SK-N-SH treated with all-trans-retinoic acid at 6 μM for 48 hours (cell line): ENCODE measurements at regions not wholly inside any gene's neighbourhood (a gene's known extent, or its start where the extent isn't known, plus 50 kb on each side); places are given as distances from the start of the nearest gene placed in this dataset.

Experiments used
- ATAC-seq: fragments of 200-7000 bp; cut with Tn5 transposase; 3 replicates; pipeline ENCODE4 v1.9.1; 2020; ENCODE audit warnings: mild to moderate bottlenecking, moderate library complexity
- ARNTL ChIP-seq: fragments of 450-650 bp; formaldehyde crosslinking; IDR thresholded peaks from 2 replicates; pipeline ENCODE4 v1.5.0; 2020; ENCODE audit warnings: low read depth, mild to moderate bottlenecking, moderate library complexity, borderline replicate concordance
- BACH2 ChIP-seq: fragments of 250-450 bp; sonication (Bioruptor Pico); IDR thresholded peaks from 2 replicates; pipeline ENCODE4 v1.9.0; 2021; ENCODE audit warnings: mild to moderate bottlenecking, borderline replicate concordance
- CSDC2 ChIP-seq: fragments of 250-450 bp; sonication (Bioruptor Pico); IDR thresholded peaks from 2 replicates; pipeline ENCODE4 v1.5.0; 2020; ENCODE audit warnings: mild to moderate bottlenecking, moderate library complexity
- ESRRG ChIP-seq: fragments of 250-450 bp; sonication (Bioruptor Pico); IDR thresholded peaks from 2 replicates; pipeline ENCODE4 v1.6.1; 2021; ENCODE audit warnings: mild to moderate bottlenecking
- GLIS3 ChIP-seq: fragments of 250-450 bp; sonication (Bioruptor Pico); IDR thresholded peaks from 2 replicates; pipeline ENCODE4 v1.5.0; 2020; ENCODE audit warnings: mild to moderate bottlenecking, moderate library complexity
- ISL1 ChIP-seq: fragments of 250-450 bp; sonication (Bioruptor Pico); IDR thresholded peaks from 2 replicates; pipeline ENCODE4 v2.1.2; 2022; ENCODE audit warnings: mild to moderate bottlenecking, moderate library complexity
- OSR1 ChIP-seq: fragments of 250-450 bp; sonication (Bioruptor Pico); IDR thresholded peaks from 2 replicates; pipeline ENCODE4 v1.8.0; 2022; ENCODE audit warnings: moderate library complexity, mild to moderate bottlenecking, inconsistent platforms
- PPARA ChIP-seq: fragments of 250-450 bp; sonication (Bioruptor Pico); IDR thresholded peaks from 2 replicates; pipeline ENCODE4 v1.5.0; 2020; ENCODE audit warnings: mild to moderate bottlenecking, borderline replicate concordance
- SNAI2 ChIP-seq: fragments of 250-450 bp; sonication (Bioruptor Pico); IDR thresholded peaks from 2 replicates; pipeline ENCODE4 v1.5.0; 2020; ENCODE audit warnings: mild to moderate bottlenecking, moderate library complexity
- TCF4 ChIP-seq: fragments of 250-450 bp; sonication (Bioruptor Pico); IDR thresholded peaks from 2 replicates; pipeline ENCODE4 v1.8.0; 2021; ENCODE audit warnings: mild to moderate bottlenecking, moderate library complexity, borderline replicate concordance
- TOX ChIP-seq: fragments of 250-450 bp; sonication (Bioruptor Pico); IDR thresholded peaks from 2 replicates; pipeline ENCODE4 v1.8.0; 2021; ENCODE audit warnings: mild to moderate bottlenecking, moderate library complexity, borderline replicate concordance
- ZC3H10 ChIP-seq: fragments of 250-450 bp; sonication (Bioruptor Pico); IDR thresholded peaks from 2 replicates; pipeline ENCODE4 v1.5.1; 2021; ENCODE audit warnings: mild to moderate bottlenecking, moderate library complexity
- ZFP3 ChIP-seq: fragments of 250-450 bp; sonication (Bioruptor Pico); IDR thresholded peaks from 2 replicates; pipeline ENCODE4 v1.5.0; 2020; ENCODE audit warnings: mild to moderate bottlenecking, moderate library complexity
- ZFP30 ChIP-seq: fragments of 450-650 bp; formaldehyde crosslinking; IDR thresholded peaks from 2 replicates; pipeline ENCODE4 v1.5.0; 2022; ENCODE audit warnings: mild to moderate bottlenecking, moderate library complexity
- ZNF565 ChIP-seq: fragments of 450-650 bp; formaldehyde crosslinking; conservative IDR thresholded peaks from 2 replicates; pipeline ENCODE4 v1.5.0; 2020; ENCODE audit warnings: low read depth, mild to moderate bottlenecking, moderate library complexity
- ZNF70 ChIP-seq: fragments of 450-650 bp; formaldehyde crosslinking; IDR thresholded peaks from 2 replicates; pipeline ENCODE4 v1.5.0; 2020; ENCODE audit warnings: mild to moderate bottlenecking, moderate library complexity
- ZNF8 ChIP-seq: fragments of 450-650 bp; formaldehyde crosslinking; IDR thresholded peaks from 2 replicates; pipeline ENCODE4 v1.5.0; 2020; ENCODE audit warnings: mild to moderate bottlenecking, moderate library complexity
- TF ChIP-seq, protein P1 (sequence below): fragments of 250-450 bp; sonication (Bioruptor Pico); IDR thresholded peaks from 2 replicates; pipeline ENCODE4 v1.5.1; 2020; ENCODE audit warnings: low read depth, mild to moderate bottlenecking, moderate library complexity
- TF ChIP-seq, protein P2 (sequence below): fragments of 250-450 bp; sonication (Bioruptor Pico); IDR thresholded peaks from 2 replicates; pipeline ENCODE4 v1.8.0; 2021; ENCODE audit warnings: low read depth, mild to moderate bottlenecking, moderate library complexity, borderline replicate concordance
- TF ChIP-seq, protein P3 (sequence below): fragments of 250-450 bp; sonication (Bioruptor Pico); IDR thresholded peaks from 2 replicates; pipeline ENCODE4 v1.8.0; 2020; ENCODE audit warnings: mild to moderate bottlenecking, moderate library complexity, borderline replicate concordance
- TF ChIP-seq, protein P4 (sequence below): fragments of 250-450 bp; sonication (Bioruptor Pico); IDR thresholded peaks from 2 replicates; pipeline ENCODE4 v1.5.0; 2020; ENCODE audit warnings: mild to moderate bottlenecking, moderate library complexity

DNA sequence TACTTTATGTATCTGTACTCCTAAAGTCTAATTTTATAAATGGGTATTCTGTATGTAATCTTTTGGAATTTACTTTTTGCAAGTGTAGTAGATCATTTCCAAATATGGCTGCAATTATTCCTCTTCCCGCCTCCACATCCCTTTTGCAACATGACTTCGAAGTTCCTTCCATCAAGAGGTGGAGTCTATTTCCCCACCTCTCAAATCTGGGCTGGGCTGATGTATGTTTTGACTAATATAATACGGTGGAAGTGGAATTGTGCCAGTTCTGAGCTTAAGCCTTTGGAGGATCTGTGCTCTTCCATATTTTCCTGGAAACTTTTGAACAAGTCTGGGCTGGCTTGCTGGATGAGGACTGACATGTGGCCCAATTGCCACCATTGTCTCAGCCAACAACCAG, 155.9 kb downstream of the FGF18 start:
- no peak for ATAC-seq

DNA sequence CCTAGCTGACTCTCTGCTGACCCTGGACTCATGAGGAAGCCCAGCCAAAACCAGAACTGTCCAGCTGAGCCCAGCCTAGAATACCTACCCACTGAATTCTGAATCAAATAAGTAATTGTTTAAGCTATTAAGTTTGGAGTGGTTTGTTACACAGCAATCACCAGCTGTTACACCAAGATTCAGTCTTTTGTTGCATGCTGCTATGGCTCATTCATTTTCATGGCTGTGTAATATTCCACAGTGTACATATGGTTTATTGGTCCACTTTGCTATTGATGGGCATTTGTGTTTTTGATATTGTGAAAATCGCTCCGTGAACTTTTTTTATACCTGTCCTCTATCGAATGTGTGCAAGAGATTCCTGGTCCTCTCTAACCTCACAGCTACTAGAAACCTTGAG, 156.4 kb downstream of the FGF18 start:
- TF ChIP-seq ZFP3 (CRISPR knock-in tag) (no peak), GLIS3 (CRISPR knock-in tag) (no peak), TOX (CRISPR knock-in tag) (no peak), ZNF70 (CRISPR knock-in tag) (no peak), TCF4 (CRISPR knock-in tag) (no peak), SNAI2 (CRISPR knock-in tag) (no peak)
- TF ChIP-seq, protein P1, sequence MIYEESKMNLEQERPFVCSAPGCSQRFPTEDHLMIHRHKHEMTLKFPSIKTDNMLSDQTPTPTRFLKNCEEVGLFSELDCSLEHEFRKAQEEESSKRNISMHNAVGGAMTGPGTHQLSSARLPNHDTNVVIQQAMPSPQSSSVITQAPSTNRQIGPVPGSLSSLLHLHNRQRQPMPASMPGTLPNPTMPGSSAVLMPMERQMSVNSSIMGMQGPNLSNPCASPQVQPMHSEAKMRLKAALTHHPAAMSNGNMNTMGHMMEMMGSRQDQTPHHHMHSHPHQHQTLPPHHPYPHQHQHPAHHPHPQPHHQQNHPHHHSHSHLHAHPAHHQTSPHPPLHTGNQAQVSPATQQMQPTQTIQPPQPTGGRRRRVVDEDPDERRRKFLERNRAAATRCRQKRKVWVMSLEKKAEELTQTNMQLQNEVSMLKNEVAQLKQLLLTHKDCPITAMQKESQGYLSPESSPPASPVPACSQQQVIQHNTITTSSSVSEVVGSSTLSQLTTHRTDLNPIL (CRISPR knock-in tag), result no peak
- TF ChIP-seq, all 23 proteins: peak for 0
- no peak for ATAC-seq

More for the DNA sequence above, 155.9 kb downstream of the FGF18 start:
- TF ChIP-seq PPARA (CRISPR knock-in tag) (no peak), BACH2 (CRISPR knock-in tag) (no peak), TCF4 (CRISPR knock-in tag) (no peak), SNAI2 (CRISPR knock-in tag) (no peak), ESRRG (no peak), ARNTL (CRISPR knock-in tag) (no peak), TOX (CRISPR knock-in tag) (no peak), ZNF70 (CRISPR knock-in tag) (no peak), ZFP3 (CRISPR knock-in tag) (no peak), ZC3H10 (CRISPR knock-in tag) (no peak), ISL1 (CRISPR knock-in tag) (no peak), ZFP30 (CRISPR knock-in tag) (no peak), CSDC2 (CRISPR knock-in tag) (no peak), ZNF565 (CRISPR knock-in tag) (no peak)
- TF ChIP-seq, protein P1 (CRISPR knock-in tag), result no peak
- TF ChIP-seq, protein P2, sequence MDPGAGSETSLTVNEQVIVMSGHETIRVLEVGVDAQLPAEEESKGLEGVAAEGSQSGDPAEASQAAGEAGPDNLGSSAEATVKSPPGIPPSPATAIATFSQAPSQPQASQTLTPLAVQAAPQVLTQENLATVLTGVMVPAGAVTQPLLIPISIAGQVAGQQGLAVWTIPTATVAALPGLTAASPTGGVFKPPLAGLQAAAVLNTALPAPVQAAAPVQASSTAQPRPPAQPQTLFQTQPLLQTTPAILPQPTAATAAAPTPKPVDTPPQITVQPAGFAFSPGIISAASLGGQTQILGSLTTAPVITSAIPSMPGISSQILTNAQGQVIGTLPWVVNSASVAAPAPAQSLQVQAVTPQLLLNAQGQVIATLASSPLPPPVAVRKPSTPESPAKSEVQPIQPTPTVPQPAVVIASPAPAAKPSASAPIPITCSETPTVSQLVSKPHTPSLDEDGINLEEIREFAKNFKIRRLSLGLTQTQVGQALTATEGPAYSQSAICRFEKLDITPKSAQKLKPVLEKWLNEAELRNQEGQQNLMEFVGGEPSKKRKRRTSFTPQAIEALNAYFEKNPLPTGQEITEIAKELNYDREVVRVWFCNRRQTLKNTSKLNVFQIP (CRISPR knock-in tag), result no peak
- TF ChIP-seq, protein P3, sequence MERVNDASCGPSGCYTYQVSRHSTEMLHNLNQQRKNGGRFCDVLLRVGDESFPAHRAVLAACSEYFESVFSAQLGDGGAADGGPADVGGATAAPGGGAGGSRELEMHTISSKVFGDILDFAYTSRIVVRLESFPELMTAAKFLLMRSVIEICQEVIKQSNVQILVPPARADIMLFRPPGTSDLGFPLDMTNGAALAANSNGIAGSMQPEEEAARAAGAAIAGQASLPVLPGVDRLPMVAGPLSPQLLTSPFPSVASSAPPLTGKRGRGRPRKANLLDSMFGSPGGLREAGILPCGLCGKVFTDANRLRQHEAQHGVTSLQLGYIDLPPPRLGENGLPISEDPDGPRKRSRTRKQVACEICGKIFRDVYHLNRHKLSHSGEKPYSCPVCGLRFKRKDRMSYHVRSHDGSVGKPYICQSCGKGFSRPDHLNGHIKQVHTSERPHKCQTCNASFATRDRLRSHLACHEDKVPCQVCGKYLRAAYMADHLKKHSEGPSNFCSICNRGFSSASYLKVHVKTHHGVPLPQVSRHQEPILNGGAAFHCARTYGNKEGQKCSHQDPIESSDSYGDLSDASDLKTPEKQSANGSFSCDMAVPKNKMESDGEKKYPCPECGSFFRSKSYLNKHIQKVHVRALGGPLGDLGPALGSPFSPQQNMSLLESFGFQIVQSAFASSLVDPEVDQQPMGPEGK (CRISPR knock-in tag), result no peak

DNA sequence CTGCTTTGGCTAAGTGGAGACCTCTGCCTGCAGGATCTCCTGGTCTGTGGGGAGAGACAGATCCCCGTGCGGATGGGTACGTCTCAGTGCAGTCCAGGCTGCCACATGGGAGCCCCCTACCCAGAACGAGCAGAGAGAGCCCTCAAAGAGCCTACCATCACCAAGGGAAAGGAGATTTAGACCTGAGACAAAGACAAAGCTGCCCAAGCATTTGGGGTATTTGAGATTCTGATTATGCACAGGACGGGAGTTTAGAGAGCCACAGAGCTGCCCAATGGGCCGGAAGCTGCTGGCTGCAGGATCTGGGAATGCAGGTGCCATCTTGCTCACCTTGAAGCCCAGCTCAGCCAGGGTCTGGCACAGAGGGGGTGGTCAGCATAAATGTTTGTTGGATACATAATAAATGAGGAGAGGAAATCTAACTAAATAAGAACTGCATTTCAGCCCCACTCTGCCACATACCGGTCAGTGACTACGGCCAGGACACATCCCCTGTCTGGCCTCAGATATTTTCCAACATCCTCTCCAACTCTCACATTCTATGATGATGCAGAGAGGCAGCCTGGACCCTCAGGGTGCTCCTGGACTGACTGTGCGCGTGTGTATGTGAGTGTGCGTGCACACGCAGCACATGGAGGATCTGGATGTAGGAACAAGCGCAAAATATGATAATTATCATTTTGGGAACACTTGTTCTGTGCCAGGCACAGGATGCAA, 157.8 kb downstream of the FGF18 start:
- no peak for TF ChIP-seq ESRRG
- no peak for TF ChIP-seq TOX (CRISPR knock-in tag)
- TF ChIP-seq SNAI2 (CRISPR knock-in tag), result no peak
- TF ChIP-seq OSR1 (CRISPR knock-in tag), result no peak
- TF ChIP-seq ZNF70 (CRISPR knock-in tag), result no peak
- no peak for TF ChIP-seq PPARA (CRISPR knock-in tag)
- TF ChIP-seq CSDC2 (CRISPR knock-in tag), result no peak
- no peak for TF ChIP-seq GLIS3 (CRISPR knock-in tag)
- no peak for TF ChIP-seq BACH2 (CRISPR knock-in tag)
- TF ChIP-seq, protein P4, sequence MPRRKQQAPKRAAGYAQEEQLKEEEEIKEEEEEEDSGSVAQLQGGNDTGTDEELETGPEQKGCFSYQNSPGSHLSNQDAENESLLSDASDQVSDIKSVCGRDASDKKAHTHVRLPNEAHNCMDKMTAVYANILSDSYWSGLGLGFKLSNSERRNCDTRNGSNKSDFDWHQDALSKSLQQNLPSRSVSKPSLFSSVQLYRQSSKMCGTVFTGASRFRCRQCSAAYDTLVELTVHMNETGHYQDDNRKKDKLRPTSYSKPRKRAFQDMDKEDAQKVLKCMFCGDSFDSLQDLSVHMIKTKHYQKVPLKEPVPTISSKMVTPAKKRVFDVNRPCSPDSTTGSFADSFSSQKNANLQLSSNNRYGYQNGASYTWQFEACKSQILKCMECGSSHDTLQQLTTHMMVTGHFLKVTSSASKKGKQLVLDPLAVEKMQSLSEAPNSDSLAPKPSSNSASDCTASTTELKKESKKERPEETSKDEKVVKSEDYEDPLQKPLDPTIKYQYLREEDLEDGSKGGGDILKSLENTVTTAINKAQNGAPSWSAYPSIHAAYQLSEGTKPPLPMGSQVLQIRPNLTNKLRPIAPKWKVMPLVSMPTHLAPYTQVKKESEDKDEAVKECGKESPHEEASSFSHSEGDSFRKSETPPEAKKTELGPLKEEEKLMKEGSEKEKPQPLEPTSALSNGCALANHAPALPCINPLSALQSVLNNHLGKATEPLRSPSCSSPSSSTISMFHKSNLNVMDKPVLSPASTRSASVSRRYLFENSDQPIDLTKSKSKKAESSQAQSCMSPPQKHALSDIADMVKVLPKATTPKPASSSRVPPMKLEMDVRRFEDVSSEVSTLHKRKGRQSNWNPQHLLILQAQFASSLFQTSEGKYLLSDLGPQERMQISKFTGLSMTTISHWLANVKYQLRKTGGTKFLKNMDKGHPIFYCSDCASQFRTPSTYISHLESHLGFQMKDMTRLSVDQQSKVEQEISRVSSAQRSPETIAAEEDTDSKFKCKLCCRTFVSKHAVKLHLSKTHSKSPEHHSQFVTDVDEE (CRISPR knock-in tag), result no peak
- TF ChIP-seq ZFP3 (CRISPR knock-in tag), result no peak
- no peak for TF ChIP-seq ZNF8 (CRISPR knock-in tag)
- TF ChIP-seq ISL1 (CRISPR knock-in tag), result no peak
- no peak for ATAC-seq
